HCT116 (cell line): ENCODE measurements at regions not wholly inside any gene's neighbourhood (a gene's known extent, or its start where the extent isn't known, plus 50 kb on each side); places are given as distances from the start of the nearest gene placed in this dataset.
A peak's percentile ranks its signal among the peaks of the same experiment; 100 is the strongest.

Experiments
- ATAC-seq: fragments of 200-7000 bp; cut with Tn5 transposase; 2 replicates; pipeline ENCODE4 v1.9.1; 2020; ENCODE audit warnings: mild to moderate bottlenecking, moderate library complexity
- BruUV-seq: library from RNA; stranded (reverse); fragments of 400-500 nt; replicated peaks from 2 replicates; lab custom pipeline; 2021; lab: Mats Ljungman, UMichigan
- CTCF ChIA-PET: fragments of 300-600 bp; sonication (Branson Sonifier 250); formaldehyde crosslinking; loops from one replicate; lab custom pipeline; 2021; ENCODE audit warnings: antibody characterized with exemption; lab: Charles Lee
- POLR2A ChIA-PET: fragments of 300-600, 350-600 bp; sonication (Branson Sonifier 250); formaldehyde crosslinking; loops from one replicate; lab custom pipeline; 2021; ENCODE audit warnings: antibody characterized with exemption; lab: Charles Lee
- RAD21 ChIA-PET, 2 experiments: fragments of 300-600 bp; sonication (Branson Sonifier 250); formaldehyde crosslinking; loops; one replicate each; lab custom pipeline; 2023; ENCODE audit warnings: low total read pairs in 2 of 2; ENCODE audit not compliant: uncharacterized antibody in 2 of 2, unreplicated experiment in 2 of 2, low non-redundant PET in 1 of 2; lab: Charles Lee
- DNase-seq: peaks from one replicate; pipeline ENCODE4 v3.0.0-alpha.2; 2010; ENCODE audit warnings: low read depth, low spot score
- H2AFZ ChIP-seq: fragments of 200-600 bp; shearing (Covaris generic), sonication (generic); 2 replicates; pipeline ENCODE4 v1.6.1; 2017; ENCODE audit warnings: low read depth, mixed run types, mixed read lengths, antibody characterized with exemption, low read length; ENCODE audit not compliant: poor library complexity, severe bottlenecking
- H3K27ac ChIP-seq: 2 replicates; pipeline ENCODE4 v1.5.1; 2012; ENCODE audit warnings: low read depth, low read length
- H3K27me3 ChIP-seq: fragments of 200-600 bp; sonication (generic); 2 replicates; pipeline ENCODE4 v1.6.1; 2016; ENCODE audit warnings: mixed run types, low read length, mixed read lengths; ENCODE audit not compliant: insufficient read depth
- H3K36me3 ChIP-seq, 2 experiments: fragments of 200-500 bp in 1 of 2; fragments of 200-600 bp in 1 of 2; sonication (Bioruptor generic) in 1 of 2; sonication (generic) in 1 of 2; 2 replicates each; pipeline versions ENCODE4 v1.5.1 to v1.6.1; 2014 to 2016; ENCODE audit warnings: low read length in 2 of 2, inconsistent platforms in 1 of 2, mixed read lengths in 1 of 2, mixed run types in 1 of 2; ENCODE audit not compliant: insufficient read depth in 2 of 2, control insufficient read depth in 1 of 2
- H3K4me1 ChIP-seq, 2 experiments: fragments of 200-600 bp in 1 of 2; sonication (generic) in 1 of 2; 2 replicates each; pipeline versions ENCODE4 v1.5.1 to v1.6.1; 2012 to 2017; ENCODE audit warnings: low read length in 2 of 2, inconsistent platforms in 1 of 2, mild to moderate bottlenecking in 1 of 2, mixed read lengths in 1 of 2, mixed run types in 1 of 2, moderate library complexity in 1 of 2; ENCODE audit not compliant: insufficient read depth in 2 of 2, control insufficient read depth in 1 of 2
- H3K4me2 ChIP-seq: fragments of 200-600 bp; sonication (generic); 2 replicates; pipeline ENCODE4 v1.6.1; 2017; ENCODE audit warnings: mixed run types, low read length, mixed read lengths
- H3K4me3 ChIP-seq, 2 experiments: fragments of 200-600 bp in 1 of 2; sonication (generic) in 1 of 2; replicated peaks in 1 of 2; 2 replicates each; pipeline ENCODE4 v1.5.1; 2011 to 2016; ENCODE audit warnings: low read length in 2 of 2, control low read depth in 1 of 2, low read depth in 1 of 2, mild to moderate bottlenecking in 1 of 2, mixed read lengths in 1 of 2, mixed run types in 1 of 2
- H3K79me2 ChIP-seq: fragments of 200-600 bp; sonication (generic); 2 replicates; pipeline ENCODE4 v1.6.1; 2017; ENCODE audit warnings: mild to moderate bottlenecking, mixed run types, low read length, moderate library complexity, mixed read lengths; ENCODE audit not compliant: insufficient read depth
- H3K9ac ChIP-seq: fragments of 200-600 bp; sonication (generic); 2 replicates; pipeline ENCODE4 v1.6.1; 2016; ENCODE audit warnings: low read length, mixed read lengths
- H3K9me2 ChIP-seq: fragments of 200-600 bp; sonication (generic), shearing (Covaris generic); 2 replicates; pipeline ENCODE4 v1.6.1; 2017; ENCODE audit warnings: mixed run types, mild to moderate bottlenecking, moderate library complexity; ENCODE audit not compliant: insufficient read depth
- H3K9me3 ChIP-seq, 2 experiments: fragments of 200-500 bp in 1 of 2; fragments of 200-600 bp in 1 of 2; sonication (Bioruptor generic) in 1 of 2; sonication (generic) in 1 of 2; 2 replicates each; pipeline ENCODE4 v1.6.1; 2014 to 2017; ENCODE audit warnings: low read length in 2 of 2, mixed read lengths in 2 of 2, inconsistent platforms in 1 of 2, low read depth in 1 of 2, mild to moderate bottlenecking in 1 of 2, mixed run types in 1 of 2, moderate library complexity in 1 of 2; ENCODE audit not compliant: control insufficient read depth in 1 of 2, insufficient read depth in 1 of 2
- H4K20me1 ChIP-seq: fragments of 200-600 bp; sonication (generic), shearing (Covaris generic); 2 replicates; pipeline ENCODE4 v1.6.1; 2017; ENCODE audit warnings: mixed run types, mild to moderate bottlenecking, moderate library complexity; ENCODE audit not compliant: insufficient read depth
- CEBPB ChIP-seq: IDR thresholded peaks from 2 replicates; pipeline ENCODE4 v1.6.1; 2012; ENCODE audit warnings: low read depth
- EGR1 ChIP-seq: IDR thresholded peaks from 2 replicates; pipeline ENCODE4 v1.6.1; 2012; ENCODE audit warnings: low read depth
- ELF1 ChIP-seq: IDR thresholded peaks from 2 replicates; pipeline ENCODE4 v1.6.1; 2012; ENCODE audit warnings: low read depth, borderline replicate concordance
- FOSL1 ChIP-seq: IDR thresholded peaks from 2 replicates; pipeline ENCODE4 v1.6.1; 2012; ENCODE audit warnings: low read depth
- JUND ChIP-seq: IDR thresholded peaks from 2 replicates; pipeline ENCODE4 v1.6.1; 2012
- POLR2A ChIP-seq: IDR thresholded peaks from 2 replicates; pipeline ENCODE4 v1.7.0; 2011; ENCODE audit warnings: borderline replicate concordance; ENCODE audit not compliant: insufficient read depth, insufficient read length; ENCODE audit errors: extremely low read depth
- POLR2AphosphoS5 ChIP-seq: IDR thresholded peaks from 2 replicates; pipeline ENCODE4 v1.6.1; 2011; ENCODE audit warnings: mild to moderate bottlenecking, low read depth, low read length, moderate library complexity
- SP1 ChIP-seq: IDR thresholded peaks from 2 replicates; pipeline ENCODE4 v1.6.1; 2012; ENCODE audit warnings: low read depth
- SRF ChIP-seq: IDR thresholded peaks from 2 replicates; pipeline ENCODE4 v1.6.1; 2012; ENCODE audit warnings: low read depth
- TCF7L2 ChIP-seq: IDR thresholded peaks from 2 replicates; pipeline ENCODE4 v1.7.0; 2011; ENCODE audit warnings: borderline replicate concordance, inconsistent platforms; ENCODE audit not compliant: insufficient read depth, insufficient read length; ENCODE audit errors: extremely low read depth
- YY1 ChIP-seq: IDR thresholded peaks from 2 replicates; pipeline ENCODE4 v1.6.1; 2011; ENCODE audit warnings: low read length, low read depth, moderate library complexity, mild to moderate bottlenecking; ENCODE audit not compliant: insufficient replicate concordance; ENCODE audit errors: extremely low read depth
- intact Hi-C: fragments of 100-400 bp; cut with micrococcal nuclease; formaldehyde crosslinking; loops from 2 replicates; pipeline ENCODE4 v1.10.0; 2022
- TF ChIP-seq, protein P1 (sequence below), 3 experiments: fragments of 200-600 bp in 1 of 3; sonication (generic) in 1 of 3; IDR thresholded peaks in 2 of 3; conservative IDR thresholded peaks in 1 of 3; 2 replicates each; pipeline ENCODE4 v1.5.1; 2012 to 2017; ENCODE audit warnings: low read depth in 2 of 3, low read length in 2 of 3, antibody characterized with exemption in 1 of 3, borderline replicate concordance in 1 of 3, control low read depth in 1 of 3, mild to moderate bottlenecking in 1 of 3, mixed read lengths in 1 of 3, mixed run types in 1 of 3, moderate library complexity in 1 of 3; ENCODE audit not compliant: insufficient read depth in 1 of 3

DNA sequence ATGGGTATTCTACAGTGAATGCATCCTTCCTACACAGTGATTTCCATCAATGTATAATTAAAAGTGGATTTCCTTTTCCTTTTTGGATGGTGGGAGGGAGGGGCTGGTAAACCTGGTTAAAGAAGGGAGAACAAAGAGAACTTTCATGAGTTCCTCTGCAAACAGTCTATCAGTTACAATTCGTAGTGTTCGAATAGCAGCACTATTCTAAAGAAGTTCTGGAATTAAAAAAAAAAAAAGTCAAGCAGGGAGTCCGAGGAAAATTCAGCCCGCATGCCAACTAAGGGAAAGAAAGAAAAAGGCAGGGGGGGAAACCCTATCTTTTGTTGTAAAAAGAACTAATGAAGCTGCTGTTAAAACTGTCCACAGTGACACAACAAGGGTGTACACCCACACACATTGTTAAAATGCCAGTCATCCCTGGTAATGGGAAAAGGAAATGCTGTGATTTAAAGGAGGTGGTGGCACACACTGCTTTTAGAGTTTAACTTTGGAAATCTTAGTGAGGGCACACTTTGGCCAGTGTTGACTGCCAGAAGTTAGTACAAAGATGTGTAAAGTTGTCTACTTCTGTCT, 521.2 kb downstream of the ZIC1 start:
- ChIA-PET POLR2A (no interaction called here), RAD21 (interaction anchor here in 1 of 2 experiments (0.6 kb wide), 1 partner anchor 509 kb away, joined by 3 read pairs; no protein-coding TSS in a partner anchor), CTCF (no interaction called here)
- DNase-seq (no peak), ATAC-seq (no peak; the same call in 1 of the 2 replicates)
- H3K4me1 ChIP-seq: peaks cover 2 to 11% of the 10 kb centered on the region in 2 experiments; a peak in 3 of 4 replicates
- BruUV-seq: no TSS peak
- no peak overlapping the region for H3K9ac ChIP-seq
- H3K27ac ChIP-seq: no peak overlapping the region
- 0 out of 2 replicates have a peak, but pooled peaks have one; percentile 12 for TF ChIP-seq SP1
- no peak for TF ChIP-seq POLR2AphosphoS5
- TF ChIP-seq EGR1: peak; percentile 75
- H3K9me3 ChIP-seq: no peaks in the 10 kb centered on the region
- H2AFZ ChIP-seq: no peak overlapping the region
- intact Hi-C loops: no loop called here
- H4K20me1 ChIP-seq: no peaks in the 10 kb centered on the region
- no peaks in the 10 kb centered on the region for H3K79me2 ChIP-seq
- H3K9me2 ChIP-seq: no peaks in the 10 kb centered on the region
- H3K36me3 ChIP-seq: no peaks in the 10 kb centered on the region
- H3K4me2 ChIP-seq: peak overlapping the region; percentile 49
- H3K4me3 ChIP-seq: no peak overlapping the region
- H3K27me3 ChIP-seq: no peaks in the 10 kb centered on the region

DNA sequence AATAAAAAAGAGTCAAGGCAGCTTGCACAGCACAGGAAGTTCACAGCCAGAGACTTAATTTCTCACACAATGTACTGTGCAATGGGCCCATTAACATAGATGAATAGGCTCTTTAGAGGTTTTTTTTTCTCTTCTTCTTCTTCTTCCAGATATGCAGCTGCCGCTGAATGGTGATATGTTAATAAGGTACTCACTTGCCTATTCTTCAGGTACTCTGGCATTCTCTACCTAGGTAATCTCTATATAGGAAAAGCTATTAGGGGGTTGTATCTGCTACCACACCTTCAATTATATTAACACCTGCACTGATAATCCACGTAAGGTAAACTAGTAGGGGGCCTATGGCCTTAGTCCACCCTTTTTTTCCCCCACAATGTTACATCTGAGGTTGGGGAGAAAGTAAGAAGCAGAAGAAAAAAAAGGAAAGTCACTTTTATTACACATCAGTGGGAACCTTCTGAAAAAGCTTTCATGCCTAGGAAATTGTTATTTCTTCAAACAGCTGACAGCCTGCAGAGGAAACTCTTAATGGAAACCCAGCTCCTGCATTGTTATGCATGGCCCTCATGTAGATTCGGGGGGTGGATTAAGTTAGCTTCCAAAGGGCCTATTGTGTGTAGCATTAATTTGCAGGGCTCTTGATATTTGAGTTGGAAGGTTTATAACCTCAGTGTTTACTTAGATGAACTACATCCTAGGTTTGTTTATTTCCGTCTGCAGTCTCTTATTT, 525.5 kb downstream of the ZIC1 start:
- no peak for DNase-seq
- Histone ChIP-seq H3K9ac (no peak overlapping the region), H3K79me2 (no peaks in the 10 kb centered on the region)
- TF ChIP-seq, protein P1, sequence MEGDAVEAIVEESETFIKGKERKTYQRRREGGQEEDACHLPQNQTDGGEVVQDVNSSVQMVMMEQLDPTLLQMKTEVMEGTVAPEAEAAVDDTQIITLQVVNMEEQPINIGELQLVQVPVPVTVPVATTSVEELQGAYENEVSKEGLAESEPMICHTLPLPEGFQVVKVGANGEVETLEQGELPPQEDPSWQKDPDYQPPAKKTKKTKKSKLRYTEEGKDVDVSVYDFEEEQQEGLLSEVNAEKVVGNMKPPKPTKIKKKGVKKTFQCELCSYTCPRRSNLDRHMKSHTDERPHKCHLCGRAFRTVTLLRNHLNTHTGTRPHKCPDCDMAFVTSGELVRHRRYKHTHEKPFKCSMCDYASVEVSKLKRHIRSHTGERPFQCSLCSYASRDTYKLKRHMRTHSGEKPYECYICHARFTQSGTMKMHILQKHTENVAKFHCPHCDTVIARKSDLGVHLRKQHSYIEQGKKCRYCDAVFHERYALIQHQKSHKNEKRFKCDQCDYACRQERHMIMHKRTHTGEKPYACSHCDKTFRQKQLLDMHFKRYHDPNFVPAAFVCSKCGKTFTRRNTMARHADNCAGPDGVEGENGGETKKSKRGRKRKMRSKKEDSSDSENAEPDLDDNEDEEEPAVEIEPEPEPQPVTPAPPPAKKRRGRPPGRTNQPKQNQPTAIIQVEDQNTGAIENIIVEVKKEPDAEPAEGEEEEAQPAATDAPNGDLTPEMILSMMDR (IDR thresholded peaks at IDR 0.05 in 2 of 3, conservative IDR thresholded peaks at IDR 0.05 in 1 of 3; ENCODE audit: borderline replicate concordance in 1 of 3, insufficient read depth in 1 of 3, low read depth in 2 of 3, low read length in 2 of 3): no peak
- TF ChIP-seq POLR2A (no peak), ELF1 (no peak), FOSL1 (no peak), CEBPB (no peak), JUND (no peak), POLR2AphosphoS5 (no peak), SRF (no peak), TCF7L2 (no peak), YY1 (no peak)
- TF ChIP-seq, all 23 proteins: peak for 0
- no peaks in the 10 kb centered on the region for H4K20me1 ChIP-seq
- no peaks in the 10 kb centered on the region for H3K36me3 ChIP-seq
- ATAC-seq: no peak
- no peak overlapping the region for H3K4me2 ChIP-seq
- peaks cover 2 to 11% of the 10 kb centered on the region in 2 experiments; a peak in 3 of 4 replicates for H3K4me1 ChIP-seq
- H3K27me3 ChIP-seq: no peaks in the 10 kb centered on the region
- H3K9me2 ChIP-seq: no peaks in the 10 kb centered on the region
- no TSS peak for BruUV-seq
- no peak overlapping the region for H3K4me3 ChIP-seq
- intact Hi-C loops: no loop called here
- H3K9me3 ChIP-seq: no peaks in the 10 kb centered on the region
- H2AFZ ChIP-seq: peak overlapping the region; percentile 39
- no peak overlapping the region for H3K27ac ChIP-seq
- ChIA-PET RAD21 (no interaction called here), CTCF (no interaction called here), POLR2A (no interaction called here)
